HG03280 (cell line): ENCODE measurements at regions not wholly inside any gene's neighbourhood (a gene's known extent, or its start where the extent isn't known, plus 50 kb on each side); places are given as distances from the start of the nearest gene placed in this dataset.
"Not testable (repeated sequence)": the region's sequence is repeated elsewhere in the genome, so short reads cannot be mapped to it uniquely, and the experiment has no call there.

ENCODE experiments used
- ATAC-seq: cut with Tn5 transposase; IDR thresholded peaks from one replicate; pipeline ENCODE4 v1.9.1; 2021; ENCODE audit warnings: mild to moderate bottlenecking, moderate library complexity; ENCODE audit not compliant: unreplicated experiment

DNA sequence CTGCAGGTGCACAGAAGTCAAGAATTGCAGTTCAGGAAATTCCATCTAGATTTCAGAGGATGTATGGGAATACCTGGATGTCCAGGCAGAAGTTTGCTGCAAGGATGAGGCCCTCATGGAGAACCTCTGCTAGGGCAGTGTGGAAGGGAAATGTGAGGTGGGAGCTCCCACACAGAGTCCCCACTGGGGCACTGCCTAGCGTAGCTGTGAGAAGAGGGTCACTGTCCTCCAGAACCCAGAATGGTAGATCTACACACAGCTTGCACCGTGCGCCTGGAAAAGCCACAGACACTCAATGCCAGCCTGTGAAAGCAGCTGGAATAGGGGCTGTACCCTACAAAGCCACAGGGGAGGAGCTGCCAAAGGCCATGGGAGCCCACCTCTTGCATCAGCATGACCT, 681.4 kb downstream of the EPHA7 start:
- no peak for ATAC-seq

DNA sequence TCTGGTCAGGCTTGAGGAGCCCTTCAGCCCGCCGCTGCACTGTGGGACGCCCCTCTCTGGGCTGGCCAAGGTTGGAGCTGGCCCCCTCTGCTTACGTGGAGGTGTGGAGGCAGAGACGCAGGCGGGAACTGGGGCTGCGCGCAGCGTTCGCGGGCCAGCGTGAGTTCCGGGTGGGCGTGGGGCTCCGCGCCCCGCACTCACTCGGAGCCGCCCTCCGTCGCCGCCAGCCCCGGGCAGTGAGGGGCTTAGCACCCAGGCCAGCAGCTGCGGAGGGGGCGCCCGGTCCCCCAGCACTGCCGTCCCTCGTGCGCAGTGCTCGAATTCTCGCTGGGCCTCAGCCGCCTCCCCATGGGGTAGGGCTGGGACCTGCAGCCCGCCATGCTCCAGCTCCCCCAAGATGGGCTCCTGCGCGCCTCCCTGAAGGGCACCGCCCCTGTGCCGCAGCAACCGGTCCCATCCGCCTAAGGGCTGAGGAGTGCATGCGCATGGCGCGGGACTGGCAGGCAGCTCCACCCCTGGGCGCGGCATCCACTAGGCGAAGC, 695.9 kb downstream of the EPHA7 start:
- ATAC-seq: peak; percentile 89

DNA sequence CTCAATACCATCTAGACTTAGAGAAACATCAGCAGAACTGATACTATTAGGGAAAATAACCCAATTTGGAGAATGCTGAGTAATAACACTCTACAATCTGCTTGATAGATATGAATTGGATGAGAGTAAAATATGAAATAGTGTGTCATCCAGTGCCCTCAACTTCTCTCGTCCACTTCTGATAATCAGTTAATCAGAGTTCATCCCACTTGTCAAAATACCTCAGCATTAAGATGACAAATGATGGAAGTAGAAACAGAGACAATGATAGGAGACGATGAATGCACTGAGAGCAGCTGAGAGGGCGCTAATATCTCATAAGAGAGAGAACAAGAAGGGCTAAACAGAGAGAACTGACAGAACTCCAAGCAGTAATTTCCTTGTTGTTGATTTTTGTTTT, 699.6 kb downstream of the EPHA7 start:
- no peak for ATAC-seq

DNA sequence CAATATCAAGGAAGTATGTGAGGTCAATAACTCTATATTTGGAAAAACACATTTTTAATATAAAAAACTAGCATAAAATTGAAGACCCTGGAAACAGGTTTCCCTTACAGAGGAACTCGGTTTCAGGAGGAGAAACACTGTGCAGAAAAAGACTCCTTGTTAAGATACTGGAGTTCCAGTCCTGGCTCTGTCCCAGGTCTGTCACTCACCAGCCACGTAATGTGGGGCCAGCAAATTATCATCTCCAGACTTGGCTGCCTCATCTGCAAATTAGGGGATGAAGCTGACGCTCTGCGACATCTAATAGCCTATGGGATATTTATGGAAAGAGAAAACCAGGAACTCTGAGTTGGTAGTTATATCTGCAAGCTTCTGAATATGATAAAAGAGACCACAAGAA, 702.7 kb downstream of the EPHA7 start:
- ATAC-seq: no peak

DNA sequence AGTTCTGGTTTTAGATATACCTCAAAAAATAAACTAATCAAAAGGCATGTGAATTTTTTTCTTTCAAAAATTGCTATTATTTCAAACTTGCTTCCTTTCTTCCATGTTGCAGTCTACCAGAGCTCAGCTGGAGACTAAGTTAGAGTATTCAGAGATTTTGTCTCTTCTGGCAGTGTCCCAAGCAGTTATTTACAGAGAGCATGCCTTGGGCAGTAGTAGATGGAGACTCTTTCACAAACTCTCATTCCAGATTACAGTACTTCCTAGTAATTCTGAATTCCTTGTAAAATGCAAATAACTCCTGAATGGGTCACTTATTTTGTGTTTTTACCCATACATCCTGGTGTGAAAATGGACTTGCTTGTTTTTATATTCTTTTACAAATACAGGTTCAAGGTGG, 703.4 kb downstream of the EPHA7 start:
- ATAC-seq: no peak

DNA sequence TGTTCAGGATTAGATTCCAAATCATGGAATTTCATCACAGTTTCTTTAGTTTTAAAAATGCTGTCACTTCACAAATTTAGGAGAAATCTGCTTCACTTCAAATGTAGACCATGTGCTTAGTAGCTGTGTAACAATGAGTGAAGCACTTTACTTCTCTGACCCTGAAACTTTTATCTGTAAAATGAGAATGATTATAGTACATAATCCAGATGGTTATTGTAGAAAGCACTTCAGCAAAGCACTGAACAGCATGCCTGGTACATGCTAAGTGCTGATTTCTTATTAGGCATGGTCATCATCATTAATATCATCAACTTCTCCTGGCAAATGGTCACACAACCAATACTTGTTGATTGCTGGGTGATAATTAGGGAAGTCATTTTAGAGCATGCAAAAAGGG, 705.0 kb downstream of the EPHA7 start:
- ATAC-seq: no peak

DNA sequence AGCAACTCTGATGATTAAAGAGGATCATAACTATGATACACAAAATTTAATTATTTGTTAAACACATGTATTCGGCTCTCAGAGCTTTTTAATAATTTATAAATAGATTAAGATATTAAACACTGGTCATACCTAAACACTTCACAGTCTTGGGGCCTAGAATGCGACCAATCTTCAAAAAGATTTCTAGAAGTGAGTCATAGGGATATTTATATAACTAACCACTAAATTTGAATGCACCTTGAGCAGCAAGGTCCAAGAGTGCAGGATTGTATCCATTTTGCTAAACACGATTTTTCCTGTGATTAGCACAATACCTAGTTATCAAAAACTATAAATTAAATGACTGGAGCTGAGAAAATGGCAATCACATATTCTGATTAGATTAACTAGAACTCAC, 709.3 kb downstream of the EPHA7 start:
- ATAC-seq: peak; percentile 82

DNA sequence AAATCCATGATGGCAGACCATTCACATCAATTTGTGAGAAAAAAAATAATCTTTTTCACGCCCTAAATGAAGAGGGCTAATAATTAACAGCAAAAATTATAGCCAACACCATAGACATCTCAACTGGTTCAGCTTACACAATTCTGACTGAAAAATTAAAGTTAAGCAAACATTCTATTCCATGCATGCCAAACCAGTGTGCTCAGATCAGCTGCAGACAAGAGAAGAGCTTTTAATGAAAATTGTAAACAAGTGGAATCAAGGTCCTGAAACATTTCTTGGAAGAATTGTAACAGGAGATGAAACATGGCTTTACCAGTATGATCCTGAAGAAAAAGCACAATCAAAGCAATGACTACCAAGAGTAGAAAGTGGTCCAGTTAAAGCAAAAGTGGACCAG, 710.4 kb downstream of the EPHA7 start:
- ATAC-seq: no peak

DNA sequence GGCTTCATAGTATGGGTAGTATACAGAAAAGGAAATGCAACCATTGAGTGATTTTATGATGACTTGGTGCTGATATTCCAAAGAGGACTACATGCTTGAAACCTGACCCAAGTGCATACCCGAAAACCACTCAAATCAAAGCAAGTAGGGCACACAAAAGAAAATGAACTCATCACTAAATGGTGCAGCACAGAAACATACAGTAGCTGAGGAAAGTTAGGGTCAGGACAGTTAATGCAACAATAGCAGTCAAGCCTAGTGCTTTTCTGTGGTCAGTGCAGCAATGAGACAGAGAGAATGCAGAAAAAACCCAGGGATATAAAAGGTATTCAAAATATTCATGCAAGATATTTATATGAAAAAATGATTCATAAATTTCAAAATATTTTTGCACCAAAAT, 711.1 kb downstream of the EPHA7 start:
- ATAC-seq: no peak

DNA sequence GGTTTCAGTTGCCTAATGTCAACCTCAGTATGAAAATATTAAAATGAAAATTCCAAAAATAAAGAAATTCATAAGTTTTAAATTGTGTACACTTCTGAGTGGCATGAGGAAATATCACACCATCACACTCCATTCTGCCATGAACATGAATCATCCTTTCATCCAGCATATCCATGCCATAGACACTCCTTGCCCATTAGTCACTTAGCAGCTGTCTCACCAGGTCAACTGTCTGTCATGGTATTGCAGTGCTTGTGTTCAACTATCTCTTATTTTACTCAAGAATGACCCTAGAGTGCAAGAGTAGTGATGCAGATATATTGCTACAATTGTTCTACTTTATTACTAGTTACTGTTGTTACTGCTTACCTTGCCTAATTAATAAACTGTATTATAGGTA, 712.4 kb downstream of the EPHA7 start:
- ATAC-seq: no peak

DNA sequence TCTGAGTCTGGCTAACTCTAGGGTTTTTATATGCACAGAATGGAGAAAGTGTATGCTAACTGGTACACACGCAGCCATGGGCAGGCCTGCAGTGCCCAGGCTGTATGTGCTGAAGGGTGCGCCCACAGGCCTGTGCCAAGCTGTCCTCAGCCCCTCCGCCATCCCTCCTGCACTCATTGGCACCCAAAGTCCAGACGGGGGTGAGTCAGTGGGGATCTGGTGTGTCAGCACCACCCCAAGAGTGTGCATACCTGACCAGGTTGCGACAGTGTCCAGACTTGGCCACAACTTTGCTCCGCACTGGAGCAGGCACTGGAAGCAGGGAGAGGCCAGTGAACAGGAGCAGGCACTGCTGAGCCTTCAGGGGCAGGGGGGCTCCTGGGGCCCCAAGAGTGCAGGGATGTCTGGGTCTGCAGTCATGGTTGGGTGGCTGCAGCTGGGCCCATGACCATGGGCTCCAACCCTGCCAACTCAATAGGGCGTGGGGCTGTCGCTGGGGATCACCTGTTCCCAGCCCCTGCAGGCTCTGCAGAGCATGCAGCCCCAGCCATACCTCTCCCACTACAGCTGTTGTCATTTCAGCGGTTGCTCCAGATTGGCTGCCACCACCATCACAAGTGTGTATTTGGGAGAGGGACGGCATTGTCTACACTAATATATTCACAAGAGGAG, 717.8 kb downstream of the EPHA7 start:
- ATAC-seq: no peak

DNA sequence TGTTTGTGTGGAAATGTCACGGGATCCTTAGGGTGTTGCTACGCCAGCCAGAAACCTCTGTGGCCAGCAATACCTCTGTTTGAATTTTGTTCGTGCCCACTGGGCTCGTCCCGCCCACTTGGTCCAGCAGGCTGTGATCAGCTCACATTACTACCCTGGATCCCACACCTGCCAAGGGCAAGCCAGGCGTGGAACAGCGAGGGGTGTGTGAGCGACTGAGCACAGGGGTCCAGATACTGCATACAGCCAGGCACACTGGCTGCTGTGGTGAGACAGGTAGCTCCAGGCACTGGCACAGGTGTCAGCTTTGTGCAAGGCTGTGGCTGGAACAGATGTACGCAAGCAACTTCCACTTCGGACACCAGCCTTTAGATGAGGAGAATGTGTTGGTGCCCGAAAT, 718.9 kb downstream of the EPHA7 start:
- no peak for ATAC-seq

DNA sequence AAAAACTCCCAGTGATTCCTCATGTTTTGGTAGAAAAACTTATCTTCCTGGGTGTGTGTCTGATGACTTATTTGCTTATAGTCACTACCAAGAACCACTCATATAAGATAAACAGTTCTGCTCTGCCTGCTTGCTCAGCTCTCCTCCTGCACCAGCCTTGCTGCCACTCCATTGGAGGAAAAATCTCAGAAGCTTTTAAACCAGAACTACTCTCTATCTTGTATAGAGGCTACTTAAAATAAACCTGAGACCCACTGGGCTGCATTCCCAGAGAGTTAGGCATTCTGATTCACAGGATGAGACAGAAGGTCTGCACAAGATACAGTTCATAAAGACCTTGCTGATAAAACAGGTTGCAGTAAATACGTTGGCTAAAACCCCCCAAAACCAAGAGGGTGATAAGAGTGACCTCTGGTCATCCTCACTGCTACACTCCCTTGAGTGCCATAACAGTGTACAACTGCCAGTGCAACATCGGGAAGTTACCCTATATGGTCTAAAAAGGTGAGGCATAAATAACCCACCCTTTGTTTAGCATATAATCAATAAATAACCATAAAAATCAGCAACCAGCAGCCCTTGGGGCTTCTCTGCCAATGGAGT, 728.3 kb downstream of the EPHA7 start:
- no peak for ATAC-seq

DNA sequence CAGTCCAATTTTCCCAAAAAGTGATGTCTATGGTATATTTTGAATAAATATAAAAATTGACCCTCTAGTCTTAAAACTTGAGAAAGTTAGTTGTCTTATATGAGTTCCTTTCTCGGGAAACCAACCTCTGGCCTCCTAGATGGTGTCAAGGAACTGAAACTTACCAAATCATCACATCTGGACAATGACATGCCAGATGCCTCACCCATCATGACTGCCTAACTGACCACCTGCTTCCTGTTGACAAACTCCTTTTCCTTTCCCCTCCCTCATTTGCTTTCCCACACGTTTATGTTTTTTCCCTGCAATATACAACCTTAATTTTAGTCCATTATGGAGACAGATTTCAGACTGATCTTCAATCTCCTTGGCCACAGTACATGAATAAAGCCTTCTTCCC, 731.0 kb downstream of the EPHA7 start:
- ATAC-seq: no peak

DNA sequence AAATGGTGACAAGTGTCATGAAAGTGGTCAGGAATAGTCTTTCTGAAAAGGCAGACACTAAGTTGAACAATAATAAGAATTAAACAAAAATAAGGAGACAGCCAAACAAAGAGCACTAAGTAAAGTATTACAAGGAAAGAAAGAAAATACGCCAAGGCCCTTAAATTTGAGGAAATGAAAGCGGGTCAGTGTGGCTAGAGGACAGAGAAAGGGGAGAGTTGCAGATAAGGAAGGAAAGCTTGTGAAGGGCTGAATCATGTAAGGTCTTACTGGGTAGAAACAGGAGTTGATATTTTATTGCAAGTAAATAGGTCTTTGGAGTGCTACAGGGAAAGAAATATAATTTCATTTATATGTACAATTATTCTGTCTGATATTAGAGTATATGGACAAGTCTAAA, 732.1 kb downstream of the EPHA7 start:
- ATAC-seq: no peak

DNA sequence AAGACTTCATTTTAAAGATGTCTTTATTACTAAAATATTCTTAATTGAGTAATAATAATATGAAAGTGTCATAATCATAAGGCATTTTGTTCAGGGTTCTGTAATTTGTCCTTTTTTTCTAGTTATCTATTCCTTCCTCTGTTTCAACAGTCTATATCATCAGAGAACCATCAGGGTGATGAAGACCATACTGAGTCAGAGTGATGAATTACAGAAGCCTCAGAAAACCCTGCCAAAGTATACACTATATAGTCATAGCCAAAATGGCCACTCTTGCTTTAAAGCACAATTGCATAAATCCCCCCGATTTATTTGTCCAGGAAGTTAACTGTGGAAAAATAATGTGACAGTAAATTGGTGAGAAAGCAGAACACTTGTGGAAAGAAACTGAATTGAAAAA, 735.0 kb downstream of the EPHA7 start:
- ATAC-seq: no peak

DNA sequence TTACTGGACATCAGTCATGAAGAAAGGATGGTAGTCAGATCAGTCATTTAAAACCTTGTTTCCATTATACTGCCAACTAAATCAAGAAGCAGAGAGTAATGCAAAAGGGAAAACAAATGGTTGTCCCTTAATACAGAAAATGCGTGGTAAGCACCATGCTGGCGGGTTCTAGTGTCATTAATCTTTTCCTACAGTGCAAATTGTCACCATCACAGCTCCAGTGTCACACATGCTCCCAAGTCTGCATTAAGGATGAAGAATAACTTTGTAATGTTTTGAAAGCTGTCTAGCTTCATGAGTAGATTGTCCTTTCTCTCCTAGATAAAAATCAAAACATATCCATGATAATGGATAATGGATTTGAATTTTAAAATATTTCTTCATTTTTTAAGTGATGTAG, 735.6 kb downstream of the EPHA7 start:
- no peak for ATAC-seq

DNA sequence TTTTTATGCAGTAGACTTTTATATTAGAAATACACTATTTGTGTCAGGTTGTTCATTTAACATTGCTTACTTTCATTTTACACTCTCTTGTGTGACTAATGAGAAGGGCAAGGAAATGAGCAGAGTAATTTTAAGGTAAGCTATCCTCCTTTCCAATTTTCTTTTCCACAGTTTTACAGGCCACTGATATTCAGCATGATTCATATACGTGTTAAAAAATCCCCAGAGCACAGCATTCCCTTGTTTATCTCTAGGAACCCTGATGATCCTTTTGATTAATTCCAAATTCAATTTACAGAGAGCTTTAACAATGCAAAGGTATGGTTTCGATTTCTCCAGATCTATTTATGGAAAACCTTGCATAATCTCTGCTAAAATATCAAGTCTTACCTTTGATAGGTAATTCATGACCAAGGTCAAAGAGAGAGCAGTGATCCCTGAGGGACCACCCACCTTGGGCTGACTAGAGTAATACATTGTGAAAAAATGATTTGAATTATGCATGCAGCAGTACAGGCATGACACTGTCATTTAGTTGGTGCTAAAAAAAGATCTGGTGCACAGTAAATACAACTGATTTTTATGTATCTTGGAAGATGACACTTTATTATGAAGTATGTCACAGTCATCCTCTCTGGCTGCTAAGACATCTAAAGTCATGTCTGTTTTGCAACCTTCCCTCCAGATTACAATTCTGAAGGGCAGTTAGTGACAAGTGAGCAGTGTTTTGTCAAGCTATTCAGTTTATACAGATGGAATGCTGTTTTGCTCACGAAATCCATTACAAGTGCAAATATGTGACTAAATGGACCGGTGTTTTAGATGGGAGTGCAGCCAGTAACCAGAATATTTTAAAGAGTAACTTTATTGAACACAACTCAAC, 736.6 kb downstream of the EPHA7 start:
- no peak for ATAC-seq

DNA sequence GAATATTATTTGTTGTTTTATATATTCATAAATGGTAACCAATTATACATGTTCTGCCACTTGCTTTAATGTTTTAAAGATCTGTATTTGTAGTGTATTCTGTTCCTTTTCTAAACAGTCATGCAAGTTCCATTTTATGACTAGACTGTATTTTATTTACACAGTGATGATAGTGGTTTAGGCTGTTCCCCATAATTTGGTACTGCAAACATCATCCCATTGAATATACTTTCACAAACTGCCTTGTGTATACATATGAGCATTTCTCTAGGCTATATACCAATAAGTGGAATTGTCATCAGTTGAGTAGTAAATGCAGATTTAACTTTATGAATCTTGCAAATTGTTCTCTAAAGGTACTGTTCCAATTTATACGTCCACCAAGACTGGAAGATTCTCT, 738.0 kb downstream of the EPHA7 start:
- no peak for ATAC-seq

DNA sequence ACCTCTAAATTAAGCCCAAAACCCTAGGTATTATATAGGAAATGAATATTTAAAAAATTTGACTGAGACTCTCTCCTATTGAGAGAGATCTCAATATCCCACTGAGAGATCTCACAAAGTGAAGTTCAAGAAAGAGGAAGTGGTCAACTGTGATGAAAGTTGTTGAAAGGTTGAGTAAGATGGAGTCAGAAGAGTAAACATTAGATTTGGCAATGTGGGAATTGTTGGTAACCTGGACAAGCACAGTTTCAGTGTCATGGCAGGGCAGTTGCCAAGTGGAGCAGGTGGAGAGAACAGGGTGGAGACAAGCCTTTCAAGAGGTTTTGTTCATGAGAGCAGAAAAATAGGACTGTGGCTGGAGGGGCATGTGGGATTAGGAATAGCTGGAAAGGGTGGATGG, 747.9 kb downstream of the EPHA7 start:
- ATAC-seq: not testable (repeated sequence)

DNA sequence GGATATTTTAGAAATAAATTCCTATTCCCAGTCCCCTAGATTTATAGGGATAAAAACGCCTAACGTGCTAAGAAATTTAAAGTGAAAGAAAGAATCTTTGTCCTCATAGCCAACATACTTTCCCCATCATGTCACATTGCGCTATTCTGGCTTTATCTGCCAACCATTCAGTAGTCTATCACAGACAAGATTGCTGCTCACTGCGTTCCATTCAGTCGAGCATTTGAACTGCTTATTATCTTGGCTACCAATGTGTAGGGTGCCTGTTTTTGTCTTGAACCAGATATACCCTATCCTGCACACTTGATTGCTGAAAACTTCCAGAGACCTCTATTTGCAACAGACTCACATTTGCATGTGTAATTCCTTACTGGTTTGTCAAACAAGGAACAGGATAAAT, 751.5 kb downstream of the EPHA7 start:
- no peak for ATAC-seq
